A549 (cell line): ENCODE measurements at regions not wholly inside any gene's neighbourhood (a gene's known extent, or its start where the extent isn't known, plus 50 kb on each side); places are given as distances from the start of the nearest gene placed in this dataset.

Experiments
- ATAC-seq, 2 experiments: fragments of 200-7000 bp in 1 of 2; fragments of >200 bp in 1 of 2; cut with Nextera tagmentation in 1 of 2; cut with Tn5 transposase in 1 of 2; 3 replicates each; pipeline versions ENCODE4 v1.8.0 to v1.9.1; 2018 to 2020; ENCODE audit warnings: mild to moderate bottlenecking in 1 of 2, moderate library complexity in 1 of 2
- CTCF ChIA-PET: fragments of 300-600 bp; sonication (Branson Sonifier 250); formaldehyde crosslinking; extraction: SDS; loops from one replicate; lab custom pipeline; 2021; ENCODE audit warnings: antibody characterized with exemption, inconsistent platforms; lab: Yijun Ruan, JAX
- POLR2A ChIA-PET: fragments of 350-600 bp; formaldehyde crosslinking; extraction: SDS; loops from one replicate; lab custom pipeline; 2021; ENCODE audit warnings: antibody characterized with exemption, inconsistent platforms; lab: Yijun Ruan, JAX
- DNase-seq, 2 experiments: peaks; one replicate each; pipeline versions ENCODE4 v3.0.0 to v3.0.0-alpha.2; 2011 to 2016; ENCODE audit warnings: low read depth in 1 of 2, low spot score in 1 of 2
- FAIRE-seq: peaks from 2 replicates; lab custom pipeline; 2011; peaks lifted over from hg19 to GRCh38; lab: Jason Lieb, UNC
- H3K27ac ChIP-seq, 2 experiments: fragments of >200 bp; sonication (Bioruptor Twin); formaldehyde crosslinking; 3 replicates each; pipeline ENCODE4 v1.5.1; 2016 to 2017
- H3K4me1 ChIP-seq: fragments of >200 bp; sonication (Bioruptor Twin); formaldehyde crosslinking; 3 replicates; pipeline ENCODE4 v1.6.1; 2016
- H3K4me2 ChIP-seq: fragments of >200 bp; sonication (Bioruptor Twin); formaldehyde crosslinking; 3 replicates; pipeline ENCODE4 v1.6.1; 2016
- H3K4me3 ChIP-seq: fragments of >200 bp; sonication (Bioruptor Twin); formaldehyde crosslinking; 3 replicates; pipeline ENCODE4 v1.5.1; 2016
- H3K9me3 ChIP-seq: fragments of >200 bp; sonication (Bioruptor Twin); formaldehyde crosslinking; 3 replicates; pipeline ENCODE4 v1.6.1; 2016
- CBX2 ChIP-seq: fragments of 200-600 bp; sonication (generic); IDR thresholded peaks from 2 replicates; pipeline ENCODE4 v1.6.1; 2016; ENCODE audit warnings: low read depth, mild to moderate bottlenecking, borderline replicate concordance
- CBX8 ChIP-seq: fragments of 200-600 bp; sonication (generic); IDR thresholded peaks from 2 replicates; pipeline ENCODE4 v1.6.1; 2016
- CTCF ChIP-seq: fragments of >200 bp; sonication (Bioruptor Twin); formaldehyde crosslinking; IDR thresholded peaks from 3 replicates; pipeline ENCODE4 v1.5.1; 2016
- EHMT2 ChIP-seq: fragments of 200-600 bp; sonication (generic); IDR thresholded peaks from 2 replicates; pipeline ENCODE4 v1.6.1; 2016; ENCODE audit warnings: antibody characterized with exemption, low read depth, mild to moderate bottlenecking, moderate library complexity
- EP300 ChIP-seq, 2 experiments: fragments of >200 bp; sonication (Bioruptor Twin); formaldehyde crosslinking; IDR thresholded peaks; 2 replicates in 1 of 2; 3 replicates in 1 of 2; pipeline ENCODE4 v1.6.1; 2016 to 2017
- FOSB ChIP-seq: fragments of 250-450 bp; sonication (Bioruptor Pico); IDR thresholded peaks from 2 replicates; pipeline ENCODE4 v1.5.0; 2020; ENCODE audit warnings: mild to moderate bottlenecking, moderate library complexity
- FOXS1 ChIP-seq: fragments of 250-450 bp; sonication (Bioruptor Pico); IDR thresholded peaks from 2 replicates; pipeline ENCODE4 v1.5.0; 2020; ENCODE audit warnings: mild to moderate bottlenecking, moderate library complexity
- GATA3 ChIP-seq: IDR thresholded peaks from 2 replicates; pipeline ENCODE4 v1.6.1; 2012; ENCODE audit warnings: borderline replicate concordance
- HDAC2 ChIP-seq: fragments of 200-600 bp; sonication (generic); IDR thresholded peaks from 2 replicates; pipeline ENCODE4 v1.6.1; 2016
- HES2 ChIP-seq: fragments of >200 bp; sonication (Bioruptor Twin); formaldehyde crosslinking; IDR thresholded peaks from 2 replicates; pipeline ENCODE4 v1.6.1; 2016
- HEYL ChIP-seq: fragments of 250-450 bp; sonication (Bioruptor Pico); IDR thresholded peaks from 2 replicates; pipeline ENCODE4 v1.8.0; 2021; ENCODE audit warnings: mild to moderate bottlenecking, moderate library complexity
- HOXA7 ChIP-seq: fragments of 250-450 bp; sonication (Bioruptor Pico); IDR thresholded peaks from 2 replicates; pipeline ENCODE4 v1.5.0; 2020; ENCODE audit warnings: mild to moderate bottlenecking, moderate library complexity
- HOXB5 ChIP-seq: fragments of 250-450 bp; sonication (Bioruptor Pico); IDR thresholded peaks from 2 replicates; pipeline ENCODE4 v1.5.0; 2020; ENCODE audit warnings: mild to moderate bottlenecking, moderate library complexity
- JUNB ChIP-seq: fragments of >200 bp; sonication (Bioruptor Twin); formaldehyde crosslinking; IDR thresholded peaks from 2 replicates; pipeline ENCODE4 v1.6.1; 2016
- KDM1A ChIP-seq: fragments of 200-600 bp; sonication (generic); IDR thresholded peaks from 2 replicates; pipeline ENCODE4 v1.6.1; 2016; ENCODE audit warnings: low read depth, mild to moderate bottlenecking
- MAFK ChIP-seq: fragments of 450-650 bp; IDR thresholded peaks from 2 replicates; pipeline ENCODE4 v1.6.1; 2014; ENCODE audit not compliant: partially characterized antibody
- MYC ChIP-seq: IDR thresholded peaks from 2 replicates; pipeline ENCODE4 v1.6.1; 2012; ENCODE audit warnings: mild to moderate bottlenecking, inconsistent platforms, low read length, improper control_type of control experiment, borderline replicate concordance
- NFE2L2 ChIP-seq: fragments of 150-350 bp; conservative IDR thresholded peaks from 2 replicates; pipeline ENCODE4 v1.6.1; 2014; ENCODE audit warnings: low read length
- POLR2AphosphoS2 ChIP-seq: conservative IDR thresholded peaks from 2 replicates; pipeline ENCODE4 v1.6.1; 2012; ENCODE audit warnings: low read length, improper control_type of control experiment, inconsistent platforms
- RAD21 ChIP-seq, 2 experiments: fragments of >200 bp in 1 of 2; sonication (Bioruptor Twin) in 1 of 2; formaldehyde crosslinking in 1 of 2; IDR thresholded peaks in 1 of 2; conservative IDR thresholded peaks in 1 of 2; 2 replicates in 1 of 2; 3 replicates in 1 of 2; pipeline ENCODE4 v1.6.1; 2012 to 2018; ENCODE audit warnings: inconsistent platforms in 1 of 2
- TFCP2L1 ChIP-seq: fragments of 250-450 bp; sonication (Bioruptor Pico); IDR thresholded peaks from 2 replicates; pipeline ENCODE4 v1.5.0; 2021; ENCODE audit warnings: mild to moderate bottlenecking
- TP53 ChIP-seq: fragments of 250-450 bp; sonication (Bioruptor Pico); IDR thresholded peaks from 2 replicates; pipeline ENCODE4 v1.5.0; 2021; ENCODE audit warnings: mild to moderate bottlenecking, moderate library complexity
- USF2 ChIP-seq: fragments of 450-650 bp; IDR thresholded peaks from 2 replicates; pipeline ENCODE4 v1.6.1; 2014; ENCODE audit warnings: antibody characterized with exemption
- ZFP36 ChIP-seq: fragments of 450-650 bp; IDR thresholded peaks from 2 replicates; pipeline ENCODE4 v1.6.1; 2014; ENCODE audit warnings: borderline replicate concordance; ENCODE audit not compliant: partially characterized antibody
- ZNF302 ChIP-seq: fragments of 250-450 bp; sonication (Bioruptor Pico); IDR thresholded peaks from 2 replicates; pipeline ENCODE4 v1.9.0; 2021; ENCODE audit warnings: inconsistent platforms, mild to moderate bottlenecking, moderate library complexity
- WGBS: methylation state at CpG from one replicate; pipeline ENCODE4 v1.1.6; 2017; ENCODE audit errors: missing lambda C conversion rate; 5-methylcytosine and 5-hydroxymethylcytosine counted together
- TF ChIP-seq, protein P1 (sequence below): fragments of 250-450 bp; sonication (Bioruptor Pico); IDR thresholded peaks from 2 replicates; pipeline ENCODE4 v1.5.0; 2020; ENCODE audit warnings: low read depth, mild to moderate bottlenecking, moderate library complexity
- TF ChIP-seq, protein P2 (sequence below): fragments of 150-350 bp; IDR thresholded peaks from 2 replicates; pipeline ENCODE4 v1.6.1; 2014; ENCODE audit warnings: low read depth, mild to moderate bottlenecking, low read length
- TF ChIP-seq, protein P3 (sequence below): fragments of >200 bp; sonication (Bioruptor Twin); formaldehyde crosslinking; IDR thresholded peaks from 3 replicates; pipeline ENCODE4 v1.6.1; 2016
- TF ChIP-seq, protein P4 (sequence below): IDR thresholded peaks from 2 replicates; pipeline ENCODE4 v1.6.1; 2012

- H3K9me3 ChIP-seq, result peaks cover 4% of the 10 kb centered on the region
- CTCF ChIA-PET, result no interaction called here
Measured at GRCh38 chr4:124965497-124965891, 253.0 kb upstream of the ANKRD50 start.

GRCh38 chr4:124964852-124965496, 252.4 kb upstream of the ANKRD50 start:
- CTCF ChIA-PET, result no interaction called here
- DNase-seq, result no peak
- ATAC-seq, result no peak
- H3K4me2 ChIP-seq, result no peak overlapping the region
- POLR2A ChIA-PET, result no interaction called here
- H3K9me3 ChIP-seq, result peaks cover 4% of the 10 kb centered on the region
- no peak overlapping the region for H3K4me3 ChIP-seq
- H3K27ac ChIP-seq, result no peak overlapping the region
- no peak for FAIRE-seq
- H3K4me1 ChIP-seq, result no peaks in the 10 kb centered on the region
- WGBS, result 55% methylated on average over 5 of the region's 5 CpGs
- TF ChIP-seq FOSB (CRISPR knock-in tag), result no peak
- no peak for TF ChIP-seq HOXB5
- no peak for TF ChIP-seq EP300 (IDR thresholded peaks at IDR 0.05)
- no peak for TF ChIP-seq KDM1A
- TF ChIP-seq HES2, result no peak
- no peak for TF ChIP-seq CBX2
- no peak for TF ChIP-seq TFCP2L1 (CRISPR knock-in tag)
- TF ChIP-seq, protein P1, sequence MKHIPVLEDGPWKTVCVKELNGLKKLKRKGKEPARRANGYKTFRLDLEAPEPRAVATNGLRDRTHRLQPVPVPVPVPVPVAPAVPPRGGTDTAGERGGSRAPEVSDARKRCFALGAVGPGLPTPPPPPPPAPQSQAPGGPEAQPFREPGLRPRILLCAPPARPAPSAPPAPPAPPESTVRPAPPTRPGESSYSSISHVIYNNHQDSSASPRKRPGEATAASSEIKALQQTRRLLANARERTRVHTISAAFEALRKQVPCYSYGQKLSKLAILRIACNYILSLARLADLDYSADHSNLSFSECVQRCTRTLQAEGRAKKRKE, result no peak
- TF ChIP-seq HDAC2, result no peak
- no peak for TF ChIP-seq ZFP36
- no peak for TF ChIP-seq GATA3
- no peak for TF ChIP-seq USF2
- no peak for TF ChIP-seq FOXS1
- no peak for TF ChIP-seq EHMT2
- no peak for TF ChIP-seq HOXA7 (CRISPR knock-in tag)
- no peak for TF ChIP-seq NFE2L2

More at GRCh38 chr4:124965497-124965891, 253.0 kb upstream of the ANKRD50 start:
- WGBS, result 48% methylated on average over 1 of the region's 1 CpG
- no peak for DNase-seq
- Histone ChIP-seq H3K27ac (no peak overlapping the region), H3K4me1 (no peaks in the 10 kb centered on the region)
- TF ChIP-seq, protein P2, sequence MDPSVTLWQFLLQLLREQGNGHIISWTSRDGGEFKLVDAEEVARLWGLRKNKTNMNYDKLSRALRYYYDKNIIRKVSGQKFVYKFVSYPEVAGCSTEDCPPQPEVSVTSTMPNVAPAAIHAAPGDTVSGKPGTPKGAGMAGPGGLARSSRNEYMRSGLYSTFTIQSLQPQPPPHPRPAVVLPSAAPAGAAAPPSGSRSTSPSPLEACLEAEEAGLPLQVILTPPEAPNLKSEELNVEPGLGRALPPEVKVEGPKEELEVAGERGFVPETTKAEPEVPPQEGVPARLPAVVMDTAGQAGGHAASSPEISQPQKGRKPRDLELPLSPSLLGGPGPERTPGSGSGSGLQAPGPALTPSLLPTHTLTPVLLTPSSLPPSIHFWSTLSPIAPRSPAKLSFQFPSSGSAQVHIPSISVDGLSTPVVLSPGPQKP, result no peak
- no peak for TF ChIP-seq CBX8
- TF ChIP-seq, protein P3, sequence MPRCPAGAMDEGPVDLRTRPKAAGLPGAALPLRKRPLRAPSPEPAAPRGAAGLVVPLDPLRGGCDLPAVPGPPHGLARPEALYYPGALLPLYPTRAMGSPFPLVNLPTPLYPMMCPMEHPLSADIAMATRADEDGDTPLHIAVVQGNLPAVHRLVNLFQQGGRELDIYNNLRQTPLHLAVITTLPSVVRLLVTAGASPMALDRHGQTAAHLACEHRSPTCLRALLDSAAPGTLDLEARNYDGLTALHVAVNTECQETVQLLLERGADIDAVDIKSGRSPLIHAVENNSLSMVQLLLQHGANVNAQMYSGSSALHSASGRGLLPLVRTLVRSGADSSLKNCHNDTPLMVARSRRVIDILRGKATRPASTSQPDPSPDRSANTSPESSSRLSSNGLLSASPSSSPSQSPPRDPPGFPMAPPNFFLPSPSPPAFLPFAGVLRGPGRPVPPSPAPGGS, result no peak
- no peak for TF ChIP-seq RAD21 (conservative IDR thresholded peaks at IDR 0.05 in 1 of 2, IDR thresholded peaks at IDR 0.05 in 1 of 2)
- TF ChIP-seq ZNF302 (CRISPR knock-in tag), result no peak
- TF ChIP-seq KDM1A, result no peak
- no peak for TF ChIP-seq TP53 (CRISPR knock-in tag)
- no peak for TF ChIP-seq MAFK
- no peak for TF ChIP-seq HEYL (CRISPR knock-in tag)
- no peak for TF ChIP-seq MYC
- TF ChIP-seq, protein P4, sequence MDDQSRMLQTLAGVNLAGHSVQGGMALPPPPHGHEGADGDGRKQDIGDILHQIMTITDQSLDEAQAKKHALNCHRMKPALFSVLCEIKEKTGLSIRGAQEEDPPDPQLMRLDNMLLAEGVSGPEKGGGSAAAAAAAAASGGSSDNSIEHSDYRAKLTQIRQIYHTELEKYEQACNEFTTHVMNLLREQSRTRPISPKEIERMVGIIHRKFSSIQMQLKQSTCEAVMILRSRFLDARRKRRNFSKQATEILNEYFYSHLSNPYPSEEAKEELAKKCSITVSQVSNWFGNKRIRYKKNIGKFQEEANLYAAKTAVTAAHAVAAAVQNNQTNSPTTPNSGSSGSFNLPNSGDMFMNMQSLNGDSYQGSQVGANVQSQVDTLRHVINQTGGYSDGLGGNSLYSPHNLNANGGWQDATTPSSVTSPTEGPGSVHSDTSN, result no peak
- no peak for TF ChIP-seq JUNB
- TF ChIP-seq, protein P1, result no peak
- no peak for TF ChIP-seq CTCF
- no peak for TF ChIP-seq POLR2AphosphoS2
- TF ChIP-seq, all 56 proteins: peak for 0
- no peak overlapping the region for H3K4me3 ChIP-seq
- ATAC-seq, result no peak
- no peak for FAIRE-seq
- POLR2A ChIA-PET, result no interaction called here
- H3K4me2 ChIP-seq, result no peak overlapping the region
